Hematopoietic multipotent progenitor cell treated with erythropoietin and hydrocortisone succinate and interleukin-3 and kit ligand, for 15 days (in vitro differentiated cells): ENCODE measurements at regions not wholly inside any gene's neighbourhood (a gene's known extent, or its start where the extent isn't known, plus 50 kb on each side); places are given as distances from the start of the nearest gene placed in this dataset.
A peak's percentile ranks its signal among the peaks of the same experiment; 100 is the strongest.

Experiments
- DNase-seq: peaks from one replicate; pipeline ENCODE4 v3.0.0-alpha.2; 2015; ENCODE audit warnings: low spot score

DNA sequence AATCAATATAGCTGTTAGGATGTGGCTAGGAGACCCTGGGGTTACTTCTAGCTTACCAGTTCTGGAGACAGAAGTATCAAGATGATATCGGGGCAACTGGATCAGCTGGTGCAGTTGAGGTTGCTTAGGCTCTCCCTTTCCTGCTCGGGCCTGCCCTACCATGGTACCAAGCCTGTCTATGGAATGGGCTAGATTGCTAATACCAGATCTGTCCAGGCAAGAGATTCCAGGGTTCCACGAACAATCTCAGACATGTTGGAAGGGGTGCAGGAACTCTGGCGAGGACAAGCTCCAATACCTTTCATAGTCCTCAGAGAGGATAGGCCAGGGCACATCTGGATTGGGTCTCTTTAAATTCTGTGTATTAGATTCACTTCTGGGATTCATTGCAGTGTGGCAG, 53.8 kb downstream of the ADM start:
- DNase-seq, result no peak

DNA sequence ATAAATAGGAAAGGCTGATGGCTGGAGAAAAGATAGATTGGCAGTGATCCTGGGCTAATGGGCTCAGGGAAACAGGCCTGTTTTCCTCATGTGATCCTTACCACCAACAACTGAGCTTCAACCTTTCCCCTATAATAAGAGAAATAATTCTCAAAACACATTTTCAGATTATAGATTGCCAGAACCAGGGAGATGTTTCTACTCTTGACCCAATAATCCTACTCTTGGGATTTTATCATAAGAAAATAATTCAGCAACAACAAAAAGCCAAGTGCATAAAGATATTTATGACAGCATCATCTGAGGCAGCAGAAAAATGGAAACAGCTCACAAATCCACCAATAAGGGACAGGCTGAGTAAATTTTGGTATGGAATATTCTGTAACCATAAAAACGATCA, 54.3 kb downstream of the ADM start:
- no peak for DNase-seq

DNA sequence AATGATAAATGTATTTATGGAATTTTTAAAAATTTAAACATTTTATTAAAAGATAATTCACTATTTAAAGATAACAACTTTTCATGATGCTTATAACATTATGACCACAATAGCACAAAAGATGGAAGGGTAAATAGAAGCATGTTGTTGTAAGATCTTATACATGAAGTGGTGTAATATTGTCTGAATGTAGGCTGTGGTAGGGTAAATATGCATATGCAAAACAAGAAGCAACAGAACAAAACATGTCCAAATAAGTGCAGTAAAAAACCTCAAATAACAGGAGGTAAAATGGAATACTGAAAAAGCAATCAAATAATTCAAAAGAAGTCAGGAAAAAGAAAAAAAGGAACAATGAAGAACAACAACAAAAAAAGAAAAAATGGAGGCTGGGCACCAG, 56.0 kb downstream of the ADM start:
- no peak for DNase-seq

GRCh38 chr11:10365045-10365444, 60.2 kb downstream of the ADM start:
- DNase-seq, result no peak

DNA sequence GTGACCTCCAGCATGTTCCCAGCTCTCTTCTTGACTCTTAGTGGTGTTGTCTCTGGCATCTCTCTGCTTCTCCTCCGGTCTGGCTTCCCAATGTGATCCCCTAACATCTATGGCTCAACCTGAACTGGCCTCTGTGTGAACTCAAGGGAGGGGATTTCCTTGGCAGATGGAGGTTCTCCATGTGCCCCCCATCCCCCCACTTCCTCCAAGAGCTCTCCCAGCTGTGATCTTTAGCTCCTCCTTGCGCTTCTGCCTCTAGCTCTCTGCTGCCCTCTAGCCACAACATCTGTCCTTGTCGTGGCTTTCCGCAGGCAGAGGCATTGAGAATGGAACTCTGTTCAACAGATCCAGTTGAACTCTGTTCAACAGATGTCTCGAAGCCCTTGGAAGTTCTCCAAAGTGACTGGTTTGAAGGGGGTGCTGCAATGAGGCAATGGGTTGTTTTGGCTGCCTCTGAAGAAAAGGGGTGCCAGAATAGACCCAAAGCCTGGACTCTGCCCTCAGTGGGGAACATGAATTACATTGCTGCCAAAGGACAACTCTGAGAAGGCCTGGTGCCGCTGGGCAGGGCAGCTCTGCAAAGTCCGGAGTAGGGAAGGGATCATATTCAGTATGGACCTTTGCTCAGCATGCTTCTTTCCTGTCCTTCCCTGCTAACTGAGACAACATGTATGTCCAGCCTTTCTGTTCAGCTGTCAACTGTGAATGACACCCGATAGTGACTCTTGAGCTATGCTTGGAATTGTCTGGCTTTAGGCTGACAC, 61.9 kb downstream of the ADM start:
- DNase-seq, result peak; percentile 55

- DNase-seq, result no peak
These were observed 67.2 kb downstream of the ADM start for GRCh38 chr11:10371926-10372641.

- no peak for DNase-seq
These were observed 68.5 kb downstream of the ADM start for GRCh38 chr11:10373340-10373739.

DNA sequence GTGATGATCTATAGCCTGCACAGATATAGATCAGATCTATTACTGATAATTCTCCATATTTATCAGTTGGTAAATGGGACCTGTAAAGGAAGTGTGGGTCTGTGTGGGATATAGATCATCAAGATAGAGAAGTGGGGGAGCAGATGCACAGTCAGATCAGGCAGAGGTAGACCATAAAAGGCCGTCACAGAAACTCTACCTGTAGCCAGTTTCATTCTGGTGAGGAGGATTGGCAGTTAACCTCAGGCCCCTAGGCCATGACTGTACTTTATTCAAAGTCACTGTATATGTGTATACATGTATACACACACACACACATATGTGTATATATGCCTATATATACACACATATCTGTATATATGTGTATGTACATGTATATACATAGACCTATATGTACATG, 69.1 kb downstream of the ADM start:
- DNase-seq, result no peak

DNA sequence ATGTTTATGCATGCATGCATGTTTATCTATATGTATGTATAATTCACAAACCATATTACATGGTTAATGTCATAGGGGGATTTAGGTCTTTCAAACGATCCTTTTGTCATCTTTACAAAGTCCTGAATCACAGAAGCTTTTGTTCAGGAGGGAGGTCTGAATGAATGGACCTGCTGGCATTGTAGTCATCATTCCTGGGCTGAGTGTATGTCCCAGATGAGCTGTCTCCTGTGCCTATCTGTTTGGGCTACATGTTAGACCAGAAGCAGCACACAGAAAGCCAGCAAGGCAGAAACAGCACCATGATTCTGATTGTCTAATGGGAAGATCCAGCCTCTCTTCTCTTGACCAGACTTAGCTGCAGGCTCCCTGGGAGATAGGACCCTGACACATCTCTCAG, 69.5 kb downstream of the ADM start:
- DNase-seq, result no peak

- no peak for DNase-seq
These were observed 70.6 kb downstream of the ADM start for GRCh38 chr11:10375280-10375971.

GRCh38 chr11:10376061-10376460, 71.2 kb downstream of the ADM start:
- no peak for DNase-seq

DNA sequence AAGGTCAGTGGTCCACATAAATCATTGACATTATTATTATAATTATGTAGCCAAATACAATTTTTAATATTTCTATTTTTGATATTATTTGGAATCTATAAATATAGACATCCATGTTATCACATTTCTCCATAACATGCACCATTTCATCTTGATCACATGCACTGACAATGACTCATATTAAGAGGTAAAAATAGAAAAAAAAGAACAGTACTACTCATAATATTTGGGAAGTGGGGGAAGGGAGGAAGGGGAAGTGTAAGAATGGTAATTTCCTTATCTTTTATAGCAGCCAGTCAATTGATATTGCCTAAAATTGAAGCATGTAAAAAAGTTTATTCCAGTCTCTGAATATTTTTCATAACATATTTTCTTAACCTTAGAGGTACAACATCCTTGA, 72.3 kb downstream of the ADM start:
- no peak for DNase-seq

DNA sequence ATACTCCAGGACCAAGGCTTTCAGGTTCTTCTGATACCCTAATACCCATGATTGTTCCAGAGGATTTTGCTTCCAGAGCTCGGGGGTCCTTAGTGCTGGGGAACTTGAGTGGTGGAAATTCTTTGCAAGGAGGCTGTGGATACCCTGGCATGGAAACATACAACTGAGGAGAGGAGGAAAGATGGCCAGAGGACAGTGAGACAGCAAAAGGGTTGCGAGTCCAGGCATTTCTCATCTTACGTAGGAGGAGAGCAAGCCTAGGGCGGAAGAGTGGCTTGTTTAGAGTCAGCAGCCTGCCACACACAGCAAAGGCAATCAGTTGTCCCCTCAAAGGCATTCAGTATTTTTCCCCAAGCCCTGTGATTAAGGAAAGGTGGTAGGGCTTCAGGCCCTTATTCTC, 73.5 kb downstream of the ADM start:
- DNase-seq, result no peak

DNA sequence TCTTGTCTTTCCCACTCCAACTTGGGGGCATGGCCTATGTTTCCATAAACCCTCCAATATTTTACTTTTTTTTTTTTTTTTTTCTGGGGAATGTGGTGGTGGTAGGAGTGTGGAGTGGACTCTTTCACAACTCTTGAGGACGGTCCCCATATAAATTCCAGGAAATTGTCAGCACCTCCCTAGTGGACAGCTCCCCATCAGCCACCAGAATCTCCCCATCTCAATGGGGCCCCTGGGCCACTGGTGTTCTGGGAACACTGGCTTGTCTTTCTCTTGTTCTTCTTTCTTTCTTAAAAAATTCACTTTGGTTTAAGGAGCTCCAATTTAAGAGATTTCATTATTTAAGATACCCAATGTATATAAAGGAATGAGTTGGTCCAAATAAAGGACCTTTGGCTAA, 74.1 kb downstream of the ADM start:
- no peak for DNase-seq

GRCh38 chr11:10379426-10379825, 74.6 kb downstream of the ADM start:
- DNase-seq, result no peak

DNA sequence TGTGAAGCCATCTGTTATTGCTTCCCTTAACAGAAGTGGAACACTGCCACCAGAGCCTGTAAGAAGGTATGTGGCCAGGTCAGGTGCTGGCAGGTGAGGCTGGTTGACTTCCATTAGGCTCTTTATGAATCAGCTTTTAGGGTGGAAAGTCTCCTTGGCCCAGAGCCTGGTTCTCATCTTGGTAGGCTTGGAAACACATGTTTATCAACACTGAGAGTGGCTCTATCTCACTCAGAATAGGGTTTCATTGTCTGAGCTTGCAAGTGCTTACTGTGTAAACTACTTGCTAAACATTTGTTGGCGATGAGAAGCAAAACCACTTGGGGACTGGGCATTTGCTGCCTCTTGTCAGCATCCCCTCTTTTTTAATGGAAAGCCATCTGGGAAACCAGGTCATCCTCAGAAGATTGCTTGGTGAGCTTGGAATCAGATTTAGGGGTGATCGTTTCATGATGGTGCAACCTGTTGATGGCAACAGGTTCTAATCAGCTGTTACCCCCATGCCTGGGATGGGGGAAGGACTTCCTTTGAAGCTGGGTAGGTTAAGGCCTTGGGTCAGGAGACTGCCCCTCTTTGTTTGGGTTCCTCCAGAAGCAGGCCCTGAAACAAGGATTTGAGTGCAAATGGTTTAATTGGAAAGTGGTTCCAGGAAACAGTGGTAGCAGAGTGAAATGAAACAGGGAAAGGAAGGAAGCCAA, 75.0 kb upstream of the AMPD3 start:
- no peak for DNase-seq

DNA sequence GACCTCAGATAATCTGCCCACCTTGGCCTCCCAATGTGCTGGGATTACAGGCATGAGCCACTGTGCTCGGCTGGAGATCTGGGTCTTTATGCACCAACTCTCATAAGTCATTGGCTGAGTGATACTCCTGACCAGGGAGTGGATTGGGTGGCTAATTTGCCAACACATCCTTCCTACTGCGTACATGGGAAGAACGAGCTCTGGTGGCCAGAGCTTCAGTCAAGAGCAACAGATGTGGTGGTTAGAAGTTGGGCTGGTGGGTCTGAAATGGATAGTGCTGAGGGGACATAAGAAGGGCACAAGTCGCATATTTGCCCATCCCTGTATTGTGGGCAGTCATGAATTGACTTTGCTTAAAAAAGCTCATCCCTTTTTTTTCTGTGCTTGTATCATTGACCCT, 74.1 kb upstream of the AMPD3 start:
- DNase-seq, result no peak

- DNase-seq, result no peak
These were observed 73.3 kb upstream of the AMPD3 start for GRCh38 chr11:10381736-10382135.

DNA sequence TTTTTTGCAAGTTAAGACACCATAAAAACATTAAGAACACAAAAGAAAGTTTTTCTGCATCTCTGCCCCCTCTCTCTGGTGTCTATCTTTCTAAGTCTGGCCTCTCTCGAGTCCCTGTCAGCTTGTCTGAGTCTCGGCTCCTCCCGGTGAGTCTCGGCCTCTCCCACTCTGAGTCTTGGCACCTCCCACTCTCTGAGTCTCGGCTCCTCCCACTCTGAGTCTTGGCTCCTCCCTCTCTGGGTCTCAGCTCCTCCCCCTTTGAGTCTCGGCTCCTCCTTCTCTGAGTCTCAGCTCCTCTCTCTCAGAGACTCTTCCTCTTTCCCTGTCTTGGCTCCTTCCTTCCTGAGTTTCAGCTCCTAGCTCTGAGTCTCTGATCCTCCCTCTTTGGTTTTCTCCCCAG, 72.5 kb upstream of the AMPD3 start:
- DNase-seq, result peak; percentile 35

DNA sequence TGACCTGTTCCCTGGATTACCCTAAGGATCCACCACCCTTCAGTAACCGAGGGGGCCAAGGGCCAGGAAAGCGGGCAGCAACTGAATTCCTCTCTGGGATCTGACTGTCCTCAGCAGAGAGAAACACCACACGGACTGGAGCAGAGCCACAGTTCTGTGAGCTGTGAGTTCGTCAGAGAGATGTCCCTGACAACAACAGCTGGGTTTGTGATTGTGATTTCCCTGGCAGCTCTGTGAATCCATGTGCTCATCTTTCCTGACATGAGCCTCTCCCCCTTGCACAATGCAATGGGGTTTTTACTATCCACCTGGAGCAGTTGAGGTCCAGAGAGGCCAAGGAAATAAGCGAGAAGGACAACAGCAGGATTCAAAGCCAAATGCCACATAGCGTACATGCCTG, 69.4 kb upstream of the AMPD3 start:
- no peak for DNase-seq

DNA sequence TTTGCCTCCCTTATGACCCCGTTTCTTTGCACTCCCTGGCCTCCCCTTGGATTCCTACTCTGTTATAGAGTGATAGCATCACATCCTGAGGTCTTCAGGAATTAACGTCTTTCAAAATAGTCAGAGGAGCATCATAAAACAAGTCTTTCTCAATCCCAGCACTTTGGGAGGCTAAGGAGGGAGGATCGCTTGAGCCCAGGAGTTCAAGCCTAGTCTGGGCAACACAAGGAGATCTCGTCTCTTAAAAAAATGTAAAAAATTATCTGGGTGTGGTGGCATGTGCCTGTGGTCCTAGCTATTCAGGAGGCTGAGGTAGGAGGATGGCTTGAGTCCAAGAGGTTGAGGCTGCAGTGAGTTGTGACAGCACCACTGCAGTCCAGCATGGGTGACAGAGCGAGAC, 68.7 kb upstream of the AMPD3 start:
- DNase-seq, result no peak

- DNase-seq, result no peak
These were observed 68.2 kb upstream of the AMPD3 start for GRCh38 chr11:10386861-10387205.
